Umbilical cord (tissue), 1 donor: ENCODE measurements at regions not wholly inside any gene's neighbourhood (a gene's known extent, or its start where the extent isn't known, plus 50 kb on each side); places are given as distances from the start of the nearest gene placed in this dataset.

ENCODE experiments used
- DNase-seq: peaks from one replicate; pipeline ENCODE4 v3.0.0-alpha.2; 2015; ENCODE audit warnings: low spot score

GRCh38 chr9:1474671-1475070, 424.5 kb downstream of the DMRT2 start:
- no peak for DNase-seq

GRCh38 chr9:1490341-1491232, 440.4 kb downstream of the DMRT2 start:
- no peak for DNase-seq

GRCh38 chr9:1492156-1492555, 442.0 kb downstream of the DMRT2 start:
- DNase-seq: no peak

- DNase-seq: no peak
These were observed 445.3 kb downstream of the DMRT2 start for GRCh38 chr9:1495282-1496030.

GRCh38 chr9:1505489-1505888, 455.3 kb downstream of the DMRT2 start:
- no peak for DNase-seq

GRCh38 chr9:1510712-1511111, 460.6 kb downstream of the DMRT2 start:
- no peak for DNase-seq

- DNase-seq: no peak
These were observed 462.9 kb downstream of the DMRT2 start for GRCh38 chr9:1513105-1513504.

- DNase-seq: no peak
These were observed 464.1 kb downstream of the DMRT2 start for GRCh38 chr9:1514250-1514649.

GRCh38 chr9:1514776-1515363, 464.7 kb downstream of the DMRT2 start:
- DNase-seq: no peak

GRCh38 chr9:1515557-1515956, 465.4 kb downstream of the DMRT2 start:
- DNase-seq: no peak

GRCh38 chr9:1521547-1521946, 471.4 kb downstream of the DMRT2 start:
- DNase-seq: no peak

- no peak for DNase-seq
These were observed 472.1 kb downstream of the DMRT2 start for GRCh38 chr9:1522219-1522767.

- no peak for DNase-seq
These were observed 478.3 kb downstream of the DMRT2 start for GRCh38 chr9:1528456-1528855.

GRCh38 chr9:1530696-1531095, 480.5 kb downstream of the DMRT2 start:
- DNase-seq: no peak

GRCh38 chr9:1531424-1531823, 481.3 kb downstream of the DMRT2 start:
- no peak for DNase-seq

- DNase-seq: no peak
These were observed 482.0 kb downstream of the DMRT2 start for GRCh38 chr9:1532171-1532570.

- DNase-seq: no peak
These were observed 480.1 kb upstream of the SMARCA2 start for GRCh38 chr9:1535051-1535450.

GRCh38 chr9:1535599-1535998, 479.5 kb upstream of the SMARCA2 start:
- DNase-seq: no peak

GRCh38 chr9:1536522-1537170, 478.5 kb upstream of the SMARCA2 start:
- DNase-seq: no peak

- DNase-seq: no peak
These were observed 476.8 kb upstream of the SMARCA2 start for GRCh38 chr9:1538301-1538700.

- no peak for DNase-seq
These were observed 475.9 kb upstream of the SMARCA2 start for GRCh38 chr9:1539216-1539615.

- no peak for DNase-seq
These were observed 464.5 kb upstream of the SMARCA2 start for GRCh38 chr9:1550636-1551035.
